ENCODE measurements at regions not wholly inside any gene's neighbourhood (a gene's known extent, or its start where the extent isn't known, plus 50 kb on each side); places are given as distances from the start of the nearest gene placed in this dataset.

DNA sequence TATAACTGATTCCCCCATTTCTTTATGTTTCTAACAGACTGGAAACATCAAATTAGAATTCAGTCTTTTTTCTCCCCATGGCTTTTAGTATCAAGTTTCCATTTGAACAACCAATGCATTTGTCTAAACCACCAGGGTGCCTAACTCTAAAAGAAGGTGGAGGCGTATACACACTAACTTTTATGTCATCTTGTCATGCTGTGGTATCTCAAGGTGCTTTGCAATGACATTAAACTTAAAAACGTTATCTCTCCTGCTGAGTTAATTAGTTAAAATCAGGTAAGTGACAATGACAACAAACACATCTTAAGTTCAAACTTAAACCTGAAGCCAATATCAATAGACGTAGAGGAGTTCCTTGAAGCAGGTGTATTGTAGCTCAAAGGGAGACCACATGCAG is 1001.7 kb downstream of the PCDH17 start:
- intact Hi-C loops (cut with micrococcal nuclease; ENCODE audit: unreplicated experiment), result no loop called here
- Mint-ChIP-seq H3K9me3 (ENCODE audit: low read depth, unreplicated experiment) (no peaks in the 10 kb centered on the region), H3K4me3 (ENCODE audit: low read depth, unreplicated experiment) (no peak overlapping the region), H3K36me3 (ENCODE audit: insufficient read depth, unreplicated experiment) (no peaks in the 10 kb centered on the region), H3K4me1 (ENCODE audit: low read depth, unreplicated experiment) (no peaks in the 10 kb centered on the region), H3K27me3 (ENCODE audit: unreplicated experiment) (no peaks in the 10 kb centered on the region), H3K27ac (ENCODE audit: unreplicated experiment) (no peak overlapping the region)
- DNase-seq, result no peak
- TF ChIP-seq, protein P1, sequence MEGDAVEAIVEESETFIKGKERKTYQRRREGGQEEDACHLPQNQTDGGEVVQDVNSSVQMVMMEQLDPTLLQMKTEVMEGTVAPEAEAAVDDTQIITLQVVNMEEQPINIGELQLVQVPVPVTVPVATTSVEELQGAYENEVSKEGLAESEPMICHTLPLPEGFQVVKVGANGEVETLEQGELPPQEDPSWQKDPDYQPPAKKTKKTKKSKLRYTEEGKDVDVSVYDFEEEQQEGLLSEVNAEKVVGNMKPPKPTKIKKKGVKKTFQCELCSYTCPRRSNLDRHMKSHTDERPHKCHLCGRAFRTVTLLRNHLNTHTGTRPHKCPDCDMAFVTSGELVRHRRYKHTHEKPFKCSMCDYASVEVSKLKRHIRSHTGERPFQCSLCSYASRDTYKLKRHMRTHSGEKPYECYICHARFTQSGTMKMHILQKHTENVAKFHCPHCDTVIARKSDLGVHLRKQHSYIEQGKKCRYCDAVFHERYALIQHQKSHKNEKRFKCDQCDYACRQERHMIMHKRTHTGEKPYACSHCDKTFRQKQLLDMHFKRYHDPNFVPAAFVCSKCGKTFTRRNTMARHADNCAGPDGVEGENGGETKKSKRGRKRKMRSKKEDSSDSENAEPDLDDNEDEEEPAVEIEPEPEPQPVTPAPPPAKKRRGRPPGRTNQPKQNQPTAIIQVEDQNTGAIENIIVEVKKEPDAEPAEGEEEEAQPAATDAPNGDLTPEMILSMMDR (IDR thresholded peaks at IDR 0.05; ENCODE audit: unreplicated experiment), result no peak
- no TSS peak for BruUV-seq (replicated peaks)
- CTCF ChIA-PET, result no interaction called here

DNA sequence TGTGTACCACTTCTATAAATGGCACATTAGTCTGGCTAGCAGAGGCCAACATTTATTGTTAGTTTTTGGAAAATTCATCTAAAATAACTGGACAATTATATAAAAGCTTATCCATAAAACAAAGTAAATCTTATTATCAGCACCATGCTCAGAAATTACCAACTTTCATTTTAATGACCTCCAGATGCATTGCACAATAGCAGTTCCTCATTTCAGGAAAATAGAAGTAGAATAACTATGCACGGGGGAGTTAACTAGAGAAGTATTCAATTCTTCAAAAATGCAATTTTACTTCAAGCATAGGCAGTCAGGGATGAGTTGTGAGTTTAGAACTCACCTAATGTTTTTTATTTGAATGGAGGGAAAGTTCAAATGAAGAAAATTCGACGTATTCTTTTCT is 1023.5 kb downstream of the PCDH17 start:
- CTCF ChIA-PET, result no interaction called here
- intact Hi-C loops (cut with micrococcal nuclease; ENCODE audit: unreplicated experiment), result no loop called here
- Mint-ChIP-seq H3K4me3 (ENCODE audit: low read depth, unreplicated experiment) (no peak overlapping the region), H3K4me1 (ENCODE audit: low read depth, unreplicated experiment) (no peaks in the 10 kb centered on the region), H3K27ac (ENCODE audit: unreplicated experiment) (no peak overlapping the region), H3K36me3 (ENCODE audit: insufficient read depth, unreplicated experiment) (no peaks in the 10 kb centered on the region), H3K9me3 (ENCODE audit: low read depth, unreplicated experiment) (no peaks in the 10 kb centered on the region), H3K27me3 (ENCODE audit: unreplicated experiment) (no peaks in the 10 kb centered on the region)
- BruUV-seq (replicated peaks), result no TSS peak
- TF ChIP-seq, protein P1 (IDR thresholded peaks at IDR 0.05; ENCODE audit: unreplicated experiment), result no peak
- no peak for DNase-seq

DNA sequence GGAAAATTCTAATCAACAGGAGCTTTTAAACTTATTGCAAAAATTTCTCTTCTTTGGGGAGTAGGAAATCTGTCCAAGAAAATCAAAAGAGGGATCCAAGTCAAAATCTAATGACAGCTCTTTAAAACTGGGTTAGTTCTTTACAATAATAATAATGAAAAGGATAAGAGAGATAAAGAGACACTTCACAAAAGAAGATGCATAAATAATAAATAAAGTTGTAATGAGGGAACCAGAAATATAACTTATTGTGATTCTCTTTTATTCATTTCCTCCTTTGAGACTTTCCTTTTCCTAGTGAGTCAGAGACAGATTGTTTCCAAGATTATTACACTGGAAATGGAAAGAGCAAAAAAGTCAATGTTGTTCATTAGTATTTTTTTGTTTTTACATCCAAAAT is 1029.3 kb downstream of the PCDH17 start:
- CTCF ChIA-PET, result no interaction called here
- no peak for DNase-seq
- no peak overlapping the region for H3K4me3 Mint-ChIP-seq (ENCODE audit: low read depth, unreplicated experiment)
- TF ChIP-seq, protein P1 (IDR thresholded peaks at IDR 0.05; ENCODE audit: unreplicated experiment), result no peak
- no peak overlapping the region for H3K27ac Mint-ChIP-seq (ENCODE audit: unreplicated experiment)
- no peaks in the 10 kb centered on the region for H3K36me3 Mint-ChIP-seq (ENCODE audit: insufficient read depth, unreplicated experiment)
- peaks cover 4% of the 10 kb centered on the region for H3K9me3 Mint-ChIP-seq (ENCODE audit: low read depth, unreplicated experiment)
- H3K4me1 Mint-ChIP-seq (ENCODE audit: low read depth, unreplicated experiment), result no peaks in the 10 kb centered on the region
- no peaks in the 10 kb centered on the region for H3K27me3 Mint-ChIP-seq (ENCODE audit: unreplicated experiment)
- intact Hi-C loops (cut with micrococcal nuclease; ENCODE audit: unreplicated experiment), result no loop called here
- no TSS peak for BruUV-seq (replicated peaks)

DNA sequence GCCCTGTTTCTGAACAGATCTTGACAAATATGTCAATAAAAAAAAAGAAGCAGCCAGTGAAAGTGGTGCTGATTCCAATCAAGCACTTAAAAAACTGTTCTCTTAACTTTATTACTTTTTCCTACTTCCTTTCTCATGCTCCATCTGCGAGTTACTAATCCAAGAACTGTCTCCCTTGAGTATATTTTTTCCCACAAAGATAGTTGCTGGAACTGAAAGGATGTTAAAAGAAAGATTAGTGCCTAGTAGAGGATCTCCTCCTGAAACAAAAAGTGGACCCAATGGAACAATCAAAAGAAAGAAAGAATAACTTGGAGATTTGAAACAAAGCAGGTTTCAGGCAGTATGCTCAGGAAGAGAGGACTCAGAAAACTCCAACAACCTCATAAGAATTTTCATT is 1034.8 kb downstream of the PCDH17 start:
- Mint-ChIP-seq H3K27me3 (ENCODE audit: unreplicated experiment) (no peaks in the 10 kb centered on the region), H3K27ac (ENCODE audit: unreplicated experiment) (no peak overlapping the region), H3K36me3 (ENCODE audit: insufficient read depth, unreplicated experiment) (no peaks in the 10 kb centered on the region), H3K4me3 (ENCODE audit: low read depth, unreplicated experiment) (no peak overlapping the region), H3K4me1 (ENCODE audit: low read depth, unreplicated experiment) (no peaks in the 10 kb centered on the region), H3K9me3 (ENCODE audit: low read depth, unreplicated experiment) (peaks cover 4% of the 10 kb centered on the region)
- no TSS peak for BruUV-seq (replicated peaks)
- intact Hi-C loops (cut with micrococcal nuclease; ENCODE audit: unreplicated experiment), result no loop called here
- TF ChIP-seq, protein P1 (IDR thresholded peaks at IDR 0.05; ENCODE audit: unreplicated experiment), result no peak
- CTCF ChIA-PET, result no interaction called here
- no peak for DNase-seq

DNA sequence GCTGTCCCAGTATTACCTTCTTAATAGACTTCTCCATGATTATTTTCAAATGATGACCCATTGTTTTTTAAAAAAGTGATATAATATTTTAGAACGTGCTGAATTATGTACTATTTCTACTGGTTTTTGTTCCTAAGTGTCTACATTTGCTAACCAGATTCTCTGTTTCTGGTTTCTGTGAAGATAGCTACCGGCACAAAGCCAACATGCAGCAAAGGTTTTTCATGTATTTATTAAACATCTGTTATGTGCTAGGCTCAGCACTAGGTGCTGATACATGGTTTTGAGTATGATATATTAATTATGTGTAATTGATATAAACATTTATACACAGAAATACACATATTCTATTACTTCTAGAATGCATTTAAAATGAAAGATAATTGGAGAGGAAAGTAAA is 1035.6 kb downstream of the PCDH17 start:
- H3K27ac Mint-ChIP-seq (ENCODE audit: unreplicated experiment), result no peak overlapping the region
- intact Hi-C loops (cut with micrococcal nuclease; ENCODE audit: unreplicated experiment), result no loop called here
- peaks cover 4% of the 10 kb centered on the region for H3K9me3 Mint-ChIP-seq (ENCODE audit: low read depth, unreplicated experiment)
- TF ChIP-seq, protein P1 (IDR thresholded peaks at IDR 0.05; ENCODE audit: unreplicated experiment), result no peak
- no peaks in the 10 kb centered on the region for H3K36me3 Mint-ChIP-seq (ENCODE audit: insufficient read depth, unreplicated experiment)
- no peaks in the 10 kb centered on the region for H3K27me3 Mint-ChIP-seq (ENCODE audit: unreplicated experiment)
- no TSS peak for BruUV-seq (replicated peaks)
- DNase-seq, result no peak
- H3K4me1 Mint-ChIP-seq (ENCODE audit: low read depth, unreplicated experiment), result no peaks in the 10 kb centered on the region
- no peak overlapping the region for H3K4me3 Mint-ChIP-seq (ENCODE audit: low read depth, unreplicated experiment)
- CTCF ChIA-PET, result no interaction called here
